Neural progenitor cell (in vitro differentiated cells): ENCODE measurements at regions not wholly inside any gene's neighbourhood (a gene's known extent, or its start where the extent isn't known, plus 50 kb on each side); places are given as distances from the start of the nearest gene placed in this dataset.

Source experiments
- CTCF ChIP-seq: fragments of 200-600 bp; sonication (generic); IDR thresholded peaks from 2 replicates; pipeline ENCODE4 v1.5.1; 2017; ENCODE audit warnings: antibody characterized with exemption, mild to moderate bottlenecking
- EZH2 ChIP-seq: fragments of 200-600 bp; sonication (generic); IDR thresholded peaks from 2 replicates; pipeline ENCODE4 v1.6.1; 2017; ENCODE audit warnings: antibody characterized with exemption, mild to moderate bottlenecking, moderate library complexity

DNA sequence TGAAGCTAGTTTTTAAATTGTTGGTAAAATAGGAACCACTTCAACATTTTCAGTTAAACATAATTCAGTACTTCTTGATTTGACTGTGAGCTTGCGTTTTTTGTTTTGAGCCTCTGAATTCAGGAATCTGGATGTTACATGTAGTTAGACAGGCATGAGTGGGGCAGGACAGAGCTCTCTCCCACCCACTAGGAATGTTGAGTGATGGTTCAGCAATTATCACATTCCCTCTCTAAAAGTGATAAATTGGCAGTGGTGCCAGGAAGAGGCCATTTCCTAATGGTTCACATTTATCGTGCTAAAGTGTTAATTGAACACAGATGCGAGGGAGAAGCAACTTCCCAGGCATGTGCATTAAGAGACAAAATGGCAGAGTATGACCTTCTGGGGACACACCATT is 465.5 kb upstream of the HTR1E start:
- TF ChIP-seq CTCF (no peak), EZH2 (no peak)
